ENCODE measurements at regions not wholly inside any gene's neighbourhood (a gene's known extent, or its start where the extent isn't known, plus 50 kb on each side); places are given as distances from the start of the nearest gene placed in this dataset.

DNA sequence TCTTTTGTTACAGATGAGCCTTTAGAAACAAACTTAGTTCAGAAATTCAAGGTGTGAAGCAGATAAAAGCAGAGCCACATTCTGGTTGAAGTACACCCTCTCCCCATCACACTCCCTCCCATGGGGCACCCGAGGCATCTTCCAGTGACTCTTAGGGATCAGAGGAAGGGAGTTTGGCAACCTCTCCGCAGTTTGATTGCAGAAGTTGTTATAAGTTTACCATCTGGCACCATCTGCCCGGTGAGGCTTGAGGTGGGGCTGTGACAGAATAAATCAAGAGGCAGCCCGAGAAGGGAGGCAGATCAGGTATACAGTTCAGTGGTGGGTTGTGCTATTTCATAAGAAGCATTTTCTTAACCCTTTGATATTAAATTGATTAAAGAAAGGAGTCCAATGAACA is 458.6 kb upstream of the CLINT1 start:
- no peaks in the 10 kb centered on the region for H3K27me3 ChIP-seq (ENCODE audit: control insufficient read depth, insufficient read depth, low read length)
- DNase-seq: no peak
- H3K36me3 ChIP-seq (replicated peaks; ENCODE audit: control insufficient read depth, insufficient read depth, low read length): no peaks in the 10 kb centered on the region
- no peak overlapping the region for H3K4me3 ChIP-seq (ENCODE audit: insufficient read depth, low read depth, low read length)

DNA sequence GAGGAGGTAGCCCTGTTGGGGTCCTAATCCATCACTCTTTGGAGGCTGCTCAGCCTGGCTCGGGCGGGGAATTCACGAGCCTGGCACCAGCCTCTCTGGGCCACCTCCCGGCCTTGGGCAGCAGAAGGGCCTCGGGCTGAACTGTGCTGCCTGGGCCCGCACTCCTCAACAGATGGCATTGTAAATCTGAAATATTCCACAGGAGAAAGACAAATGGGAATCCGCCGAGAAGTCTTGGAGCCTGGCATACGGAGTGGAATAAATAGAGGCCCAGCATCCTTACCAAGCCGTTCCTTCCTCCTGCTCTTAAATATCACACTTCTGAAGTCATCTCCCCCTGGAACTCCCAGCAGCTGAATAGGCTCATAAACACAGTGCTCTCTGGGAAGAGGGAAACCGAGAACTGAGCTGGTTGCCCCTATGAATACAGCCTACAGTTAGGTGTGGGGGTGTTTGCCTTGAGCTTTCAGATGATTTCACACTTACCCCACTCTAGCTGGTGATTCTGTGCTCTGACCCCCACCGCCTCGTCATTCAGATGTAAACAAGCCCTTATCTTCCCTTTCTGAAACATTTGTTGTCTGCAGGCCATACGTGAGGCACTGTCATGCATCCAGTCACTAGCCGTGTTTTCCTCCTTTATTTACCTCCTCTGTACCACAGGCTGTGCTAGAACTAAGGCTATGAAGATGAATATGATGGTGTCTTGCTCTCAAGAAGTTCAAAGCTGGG is 455.0 kb upstream of the CLINT1 start:
- peak; percentile 56 for DNase-seq
- H3K36me3 ChIP-seq (replicated peaks; ENCODE audit: control insufficient read depth, insufficient read depth, low read length): no peaks in the 10 kb centered on the region
- H3K27me3 ChIP-seq (ENCODE audit: control insufficient read depth, insufficient read depth, low read length): no peaks in the 10 kb centered on the region
- no peak overlapping the region for H3K4me3 ChIP-seq (ENCODE audit: insufficient read depth, low read depth, low read length)

DNA sequence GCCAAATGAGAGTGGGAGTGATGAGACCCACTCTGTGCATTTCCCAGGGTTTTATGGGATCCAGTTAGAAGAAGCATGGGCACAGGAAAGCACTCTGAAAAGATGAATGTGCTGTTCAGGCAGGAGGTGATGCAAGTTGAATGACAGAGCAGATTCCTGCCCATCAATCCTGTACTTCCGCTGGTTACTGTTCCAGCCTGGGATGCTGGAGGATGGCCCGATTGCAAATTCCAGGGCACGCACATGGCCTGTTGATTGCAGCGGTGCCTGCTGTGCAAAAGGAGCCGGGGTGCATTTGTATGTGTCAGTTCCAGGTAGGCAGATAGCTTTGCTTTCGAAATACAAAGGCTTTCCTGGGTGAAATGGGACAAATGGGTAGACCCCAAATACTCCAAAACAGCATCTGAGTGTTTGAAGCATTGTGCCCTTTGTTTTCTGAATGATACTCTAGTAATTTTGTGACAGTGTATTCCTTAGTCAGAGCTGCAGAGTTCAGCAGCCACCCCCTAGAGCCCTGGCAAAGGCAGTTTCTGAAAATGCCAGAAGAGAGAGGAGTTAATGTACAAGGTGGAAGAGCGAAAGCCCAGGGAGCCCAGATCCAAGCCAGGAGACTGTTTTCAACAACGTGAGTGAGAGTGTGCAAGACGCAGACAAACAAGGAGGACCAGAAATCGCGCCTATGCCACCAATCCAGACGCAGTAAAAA is 454.2 kb upstream of the CLINT1 start:
- DNase-seq: peak; percentile 60
- Histone ChIP-seq H3K36me3 (replicated peaks; ENCODE audit: control insufficient read depth, insufficient read depth, low read length) (no peaks in the 10 kb centered on the region), H3K4me3 (ENCODE audit: insufficient read depth, low read depth, low read length) (no peak overlapping the region), H3K27me3 (ENCODE audit: control insufficient read depth, insufficient read depth, low read length) (no peaks in the 10 kb centered on the region)

DNA sequence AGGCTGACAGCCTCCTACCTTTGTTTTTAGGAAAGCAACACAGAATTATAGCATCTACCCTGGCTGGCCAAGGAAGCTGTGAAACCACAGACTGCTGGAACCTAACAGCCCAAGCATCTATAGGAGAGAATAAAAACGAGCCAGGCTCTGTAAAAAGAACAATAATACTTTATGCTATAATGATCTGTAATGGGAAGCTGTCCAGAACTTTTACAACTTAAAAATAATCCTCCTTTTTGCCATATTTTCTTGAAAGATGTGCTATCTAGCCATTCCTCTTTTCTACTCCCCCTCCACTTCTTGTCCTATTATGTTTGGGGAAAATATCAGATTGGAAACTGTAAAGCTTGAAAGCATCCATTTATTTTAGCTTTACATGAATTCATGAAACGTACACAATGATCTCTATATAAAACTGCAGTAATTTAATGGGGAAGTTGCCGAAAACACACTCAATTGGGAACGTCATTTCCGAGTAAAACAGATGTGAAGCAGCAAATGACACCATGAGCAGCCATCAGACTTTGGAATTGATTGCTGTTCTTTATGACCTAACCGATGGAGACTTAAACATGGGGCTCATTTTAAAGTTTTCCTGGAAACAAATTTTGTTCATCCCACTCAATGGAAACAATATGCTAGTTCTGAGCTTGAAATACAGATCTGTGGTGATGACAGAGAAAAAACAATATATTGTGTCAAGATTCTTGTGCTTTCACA is 450.3 kb upstream of the CLINT1 start:
- no peak for DNase-seq
- Histone ChIP-seq H3K36me3 (replicated peaks; ENCODE audit: control insufficient read depth, insufficient read depth, low read length) (no peaks in the 10 kb centered on the region), H3K4me3 (ENCODE audit: insufficient read depth, low read depth, low read length) (no peak overlapping the region), H3K27me3 (ENCODE audit: control insufficient read depth, insufficient read depth, low read length) (no peaks in the 10 kb centered on the region)

DNA sequence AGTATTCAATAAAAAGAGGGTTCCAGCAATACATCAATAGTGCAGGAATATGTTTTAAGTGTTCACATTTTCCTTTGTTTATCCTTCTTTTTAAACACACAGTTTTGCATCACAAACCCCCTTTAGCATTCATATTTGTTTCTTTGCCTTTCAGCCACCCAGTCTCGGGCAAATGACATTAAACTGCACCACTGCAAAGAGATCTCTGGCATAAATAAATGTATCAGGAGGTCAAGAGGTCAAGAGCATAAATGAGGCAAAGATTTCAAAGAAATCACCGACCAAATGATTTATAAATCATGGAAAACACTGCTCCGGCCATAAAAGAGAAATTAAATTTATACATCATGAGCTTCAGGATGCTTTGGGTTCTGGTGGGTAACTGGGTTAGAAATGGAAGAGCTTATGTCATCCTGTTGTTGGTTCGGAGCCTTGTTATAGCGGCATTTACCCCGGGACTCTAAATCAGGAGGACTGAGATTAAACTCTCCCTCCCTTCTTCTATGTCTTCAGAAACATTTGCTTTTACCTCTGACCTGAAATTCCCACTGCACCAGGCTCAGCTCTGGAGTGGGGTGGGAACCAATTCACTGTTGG is 449.6 kb upstream of the CLINT1 start:
- H3K27me3 ChIP-seq (ENCODE audit: control insufficient read depth, insufficient read depth, low read length): no peaks in the 10 kb centered on the region
- H3K4me3 ChIP-seq (ENCODE audit: insufficient read depth, low read depth, low read length): no peak overlapping the region
- H3K36me3 ChIP-seq (replicated peaks; ENCODE audit: control insufficient read depth, insufficient read depth, low read length): no peaks in the 10 kb centered on the region
- DNase-seq: no peak

DNA sequence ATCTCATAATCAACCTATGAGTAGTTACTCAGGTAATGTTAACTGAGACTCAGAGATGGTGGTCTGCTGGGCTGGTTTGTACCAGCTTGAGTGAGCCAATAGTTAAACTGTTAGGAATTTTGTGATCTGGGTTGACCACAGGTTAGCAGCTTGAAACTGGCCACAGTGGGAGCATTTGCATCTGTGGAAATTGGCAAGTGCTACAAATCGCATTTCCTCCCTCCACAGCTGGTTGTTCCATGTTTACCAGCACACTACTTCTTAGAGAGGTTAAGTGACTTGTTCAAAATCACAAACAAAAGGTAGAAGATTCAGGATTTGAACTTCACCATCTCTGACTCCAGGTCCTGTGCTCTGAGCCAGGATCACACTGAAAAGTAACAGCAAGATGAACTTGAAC is 446.9 kb upstream of the CLINT1 start:
- H3K36me3 ChIP-seq (replicated peaks; ENCODE audit: control insufficient read depth, insufficient read depth, low read length): no peaks in the 10 kb centered on the region
- no peaks in the 10 kb centered on the region for H3K27me3 ChIP-seq (ENCODE audit: control insufficient read depth, insufficient read depth, low read length)
- no peak for DNase-seq
- no peak overlapping the region for H3K4me3 ChIP-seq (ENCODE audit: insufficient read depth, low read depth, low read length)

DNA sequence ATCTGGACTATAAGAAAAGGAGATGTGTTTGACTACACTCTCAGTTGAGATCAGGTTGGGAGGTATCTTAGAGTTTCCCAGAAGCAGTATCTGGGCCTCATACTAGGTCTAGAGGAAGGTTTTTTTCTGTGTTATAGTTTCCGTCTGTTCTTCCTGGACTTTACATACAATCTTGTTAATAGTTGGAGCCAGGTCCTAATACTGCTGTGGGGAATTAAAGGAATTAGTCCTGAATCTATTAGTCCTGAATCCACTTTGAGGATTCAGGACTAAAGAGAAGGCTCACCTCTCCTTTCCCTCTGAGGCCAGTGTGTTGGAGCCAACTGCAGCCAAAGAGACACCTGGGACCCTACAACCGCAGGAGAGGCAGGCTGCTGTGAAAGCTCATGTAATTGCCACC is 445.7 kb upstream of the CLINT1 start:
- DNase-seq: no peak
- Histone ChIP-seq H3K27me3 (ENCODE audit: control insufficient read depth, insufficient read depth, low read length) (no peaks in the 10 kb centered on the region), H3K4me3 (ENCODE audit: insufficient read depth, low read depth, low read length) (no peak overlapping the region), H3K36me3 (replicated peaks; ENCODE audit: control insufficient read depth, insufficient read depth, low read length) (no peaks in the 10 kb centered on the region)

DNA sequence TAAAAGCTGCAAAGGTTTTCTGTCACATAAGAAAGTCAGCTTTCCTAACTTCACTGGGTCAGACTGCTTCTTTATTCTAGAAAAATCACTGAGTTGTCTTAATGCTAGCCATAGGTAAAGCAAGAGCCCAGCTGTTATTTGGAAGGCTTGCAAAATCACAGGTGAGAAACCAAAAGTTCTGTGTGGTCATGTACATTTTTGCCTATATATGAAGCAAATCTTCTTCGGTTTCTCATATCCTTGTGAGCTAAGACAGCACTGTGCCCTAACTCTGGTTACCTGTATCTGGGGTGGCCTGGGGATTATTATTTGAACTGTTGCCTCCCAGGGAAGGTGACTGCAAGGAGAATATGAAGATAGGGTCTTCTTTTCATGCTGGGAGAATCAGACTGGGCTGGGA is 444.9 kb upstream of the CLINT1 start:
- H3K27me3 ChIP-seq (ENCODE audit: control insufficient read depth, insufficient read depth, low read length): no peaks in the 10 kb centered on the region
- no peaks in the 10 kb centered on the region for H3K36me3 ChIP-seq (replicated peaks; ENCODE audit: control insufficient read depth, insufficient read depth, low read length)
- DNase-seq: no peak
- no peak overlapping the region for H3K4me3 ChIP-seq (ENCODE audit: insufficient read depth, low read depth, low read length)

DNA sequence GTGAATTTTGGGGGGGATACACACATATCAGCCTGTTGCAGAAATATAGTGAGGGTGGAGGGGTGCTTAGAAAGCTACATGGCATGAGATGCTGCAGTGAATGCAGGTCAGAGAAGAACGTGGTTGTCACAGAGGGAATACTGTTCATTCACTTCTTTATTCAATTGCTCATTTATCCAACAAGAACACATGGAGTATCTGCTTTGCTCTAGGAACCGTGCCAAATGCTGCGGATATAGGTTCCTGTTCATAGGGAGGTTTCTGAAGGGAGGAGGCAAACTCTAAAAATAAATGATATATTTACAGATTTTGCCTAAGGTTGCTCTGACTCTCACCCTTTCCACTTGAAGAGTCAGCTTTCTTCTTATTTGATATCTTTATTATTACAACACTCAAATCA is 444.3 kb upstream of the CLINT1 start:
- H3K36me3 ChIP-seq (replicated peaks; ENCODE audit: control insufficient read depth, insufficient read depth, low read length): no peaks in the 10 kb centered on the region
- H3K27me3 ChIP-seq (ENCODE audit: control insufficient read depth, insufficient read depth, low read length): no peaks in the 10 kb centered on the region
- H3K4me3 ChIP-seq (ENCODE audit: insufficient read depth, low read depth, low read length): no peak overlapping the region
- DNase-seq: no peak

DNA sequence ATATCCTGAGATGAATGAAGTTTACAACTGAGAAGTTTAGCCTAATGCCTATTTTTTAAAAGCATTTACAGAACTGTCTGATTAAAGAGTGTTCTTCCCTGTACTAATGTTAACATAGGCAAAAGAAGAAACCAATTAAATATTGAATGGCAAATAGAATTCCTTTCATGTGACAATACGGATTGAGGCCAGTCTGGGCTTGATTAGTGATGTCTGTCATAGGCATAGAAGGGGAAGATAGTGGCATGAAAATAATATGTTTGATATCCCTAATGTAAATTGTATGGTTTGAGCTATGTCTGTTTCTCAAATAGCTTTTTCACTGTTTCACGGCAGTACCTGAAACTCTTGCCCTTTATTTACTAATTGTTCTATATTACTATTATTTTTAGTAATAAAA is 443.1 kb upstream of the CLINT1 start:
- DNase-seq: no peak
- H3K36me3 ChIP-seq (replicated peaks; ENCODE audit: control insufficient read depth, insufficient read depth, low read length): no peaks in the 10 kb centered on the region
- H3K4me3 ChIP-seq (ENCODE audit: insufficient read depth, low read depth, low read length): no peak overlapping the region
- H3K27me3 ChIP-seq (ENCODE audit: control insufficient read depth, insufficient read depth, low read length): no peaks in the 10 kb centered on the region

DNA sequence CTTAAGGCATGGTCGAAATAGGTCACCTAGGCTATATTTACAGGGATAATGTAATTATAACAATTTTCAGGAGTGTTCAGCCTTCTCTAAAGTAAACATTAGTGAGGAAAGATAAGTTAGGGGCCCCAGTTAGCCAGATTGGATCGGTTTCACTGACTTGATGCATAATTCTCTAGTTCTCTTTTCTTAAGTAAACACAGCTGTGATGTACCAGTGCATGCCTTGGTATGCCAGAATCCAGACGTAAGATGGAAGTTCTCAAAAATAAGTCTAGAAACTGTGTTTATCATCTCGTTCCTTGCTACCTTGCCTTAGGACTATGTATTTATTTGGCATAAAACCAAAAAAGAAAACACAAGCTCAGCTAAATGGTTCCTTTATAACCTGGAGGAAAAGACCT is 442.2 kb upstream of the CLINT1 start:
- Histone ChIP-seq H3K36me3 (replicated peaks; ENCODE audit: control insufficient read depth, insufficient read depth, low read length) (no peaks in the 10 kb centered on the region), H3K4me3 (ENCODE audit: insufficient read depth, low read depth, low read length) (no peak overlapping the region), H3K27me3 (ENCODE audit: control insufficient read depth, insufficient read depth, low read length) (no peaks in the 10 kb centered on the region)
- DNase-seq: no peak

DNA sequence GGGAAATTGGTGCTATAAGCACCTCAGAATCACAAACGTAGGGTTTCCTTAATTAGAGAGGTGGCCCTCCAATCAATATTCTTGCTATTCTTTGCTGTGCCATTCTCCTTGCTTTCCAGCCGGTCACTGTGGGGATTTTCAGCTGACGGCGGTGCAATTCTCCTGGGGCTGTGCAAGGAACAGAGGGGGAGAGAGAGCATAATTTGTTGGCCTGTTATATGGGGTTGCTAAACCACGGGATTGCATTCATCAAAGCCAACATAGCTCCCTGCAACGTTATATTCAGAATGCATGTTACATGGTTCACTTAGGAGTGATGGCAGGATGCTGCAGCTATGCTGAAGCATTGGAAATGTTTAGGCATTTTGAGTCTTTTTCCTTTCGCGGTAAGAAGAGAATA is 441.3 kb upstream of the CLINT1 start:
- Histone ChIP-seq H3K4me3 (ENCODE audit: insufficient read depth, low read depth, low read length) (no peak overlapping the region), H3K27me3 (ENCODE audit: control insufficient read depth, insufficient read depth, low read length) (no peaks in the 10 kb centered on the region), H3K36me3 (replicated peaks; ENCODE audit: control insufficient read depth, insufficient read depth, low read length) (no peaks in the 10 kb centered on the region)
- no peak for DNase-seq

DNA sequence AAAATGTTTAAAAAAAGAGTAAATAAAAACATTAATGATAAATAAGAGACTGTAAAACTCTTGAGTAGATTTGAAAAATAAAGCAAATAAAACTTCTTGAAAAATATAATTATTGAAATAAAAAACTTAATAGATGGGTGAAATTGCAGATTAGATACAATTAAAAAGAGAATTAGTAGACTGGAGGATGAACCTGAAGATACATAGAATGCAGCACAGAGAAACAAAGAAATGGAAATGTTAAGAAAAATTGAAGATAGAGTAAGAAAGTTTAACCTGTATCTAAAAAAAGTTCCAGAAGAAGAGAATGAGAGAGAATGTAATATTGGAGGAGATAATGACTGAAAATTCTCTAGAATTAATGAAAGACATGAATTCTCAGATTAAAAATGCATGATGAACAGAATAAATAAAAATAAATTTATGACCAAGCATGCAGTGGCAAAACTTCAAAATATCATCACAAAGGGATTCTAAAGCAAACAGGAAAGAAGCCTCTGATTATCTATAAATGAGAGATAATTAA is 438.1 kb upstream of the CLINT1 start:
- no peak for DNase-seq
- no peak overlapping the region for H3K4me3 ChIP-seq (ENCODE audit: insufficient read depth, low read depth, low read length)
- no peaks in the 10 kb centered on the region for H3K27me3 ChIP-seq (ENCODE audit: control insufficient read depth, insufficient read depth, low read length)

DNA sequence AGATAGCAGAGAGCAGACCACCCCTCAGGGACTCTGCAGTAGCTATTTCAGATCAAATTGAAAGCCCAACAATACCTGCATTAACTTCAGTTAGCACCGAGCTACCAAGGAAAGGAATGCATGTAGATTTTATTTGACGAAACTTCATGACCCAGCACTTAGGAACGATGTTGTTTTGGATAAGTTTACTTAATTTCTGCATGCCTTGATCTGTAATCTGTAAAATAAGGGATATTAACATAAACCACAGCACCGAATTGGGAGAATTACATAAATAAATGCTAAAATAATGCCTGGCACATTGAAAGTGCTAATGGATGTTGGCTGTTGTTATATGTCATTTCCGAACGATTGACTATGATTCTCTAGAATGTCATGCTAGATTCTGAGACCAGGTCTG is 435.8 kb upstream of the CLINT1 start:
- no peak for DNase-seq
- no peak overlapping the region for H3K4me3 ChIP-seq (ENCODE audit: insufficient read depth, low read depth, low read length)
- no peaks in the 10 kb centered on the region for H3K27me3 ChIP-seq (ENCODE audit: control insufficient read depth, insufficient read depth, low read length)
- no peaks in the 10 kb centered on the region for H3K36me3 ChIP-seq (replicated peaks; ENCODE audit: control insufficient read depth, insufficient read depth, low read length)

More for the DNA sequence above, 438.1 kb upstream of the CLINT1 start:
- H3K36me3 ChIP-seq (replicated peaks; ENCODE audit: control insufficient read depth, insufficient read depth, low read length): no peaks in the 10 kb centered on the region
